Fibroblast of lung (primary cell): ENCODE measurements at regions not wholly inside any gene's neighbourhood (a gene's known extent, or its start where the extent isn't known, plus 50 kb on each side); places are given as distances from the start of the nearest gene placed in this dataset.

Experiments
- CTCF ChIP-seq, 2 donors: IDR thresholded peaks in 1 of 2; conservative IDR thresholded peaks in 1 of 2; 1 replicate in 1 of 2; 2 replicates in 1 of 2; pipeline ENCODE4 v1.5.1; 2011 to 2012; ENCODE audit warnings: low read length in 2 of 2, control low read depth in 1 of 2, inconsistent platforms in 1 of 2, low read depth in 1 of 2, mild to moderate bottlenecking in 1 of 2
- EZH2 ChIP-seq: IDR thresholded peaks from 2 replicates; pipeline ENCODE4 v1.5.1; 2012; ENCODE audit warnings: low read length, control low read depth, mild to moderate bottlenecking; ENCODE audit errors: missing control alignments

- TF ChIP-seq CTCF (conservative IDR thresholded peaks at IDR 0.05 in 1 of 2, IDR thresholded peaks at IDR 0.05 in 1 of 2; ENCODE audit: low read depth in 1 of 2, low read length in 2 of 2) (no peak), EZH2 (no peak)
These were observed 52.2 kb upstream of the TESK1 start for GRCh38 chr9:35552837-35553236.
